DOHH2 (cell line): ENCODE measurements at regions not wholly inside any gene's neighbourhood (a gene's known extent, or its start where the extent isn't known, plus 50 kb on each side); places are given as distances from the start of the nearest gene placed in this dataset.

Experiments used
- H3F3A ChIP-seq: fragments of 200-600 bp; sonication (generic), shearing (Covaris generic); 2 replicates; pipeline ENCODE4 v1.6.0; 2016; ENCODE audit warnings: antibody characterized with exemption, mild to moderate bottlenecking; ENCODE audit not compliant: control insufficient read depth, insufficient read depth
- H3K27ac ChIP-seq: fragments of 200-600 bp; sonication (generic); 2 replicates; pipeline ENCODE4 v1.5.1; 2014; ENCODE audit warnings: low read depth, mild to moderate bottlenecking, low read length, moderate library complexity
- H3K27me3 ChIP-seq: fragments of 200-600 bp; sonication (generic); 2 replicates; pipeline ENCODE4 v1.6.1; 2014; ENCODE audit warnings: mild to moderate bottlenecking, low read length, mixed read lengths; ENCODE audit not compliant: control insufficient read depth
- H3K36me3 ChIP-seq: fragments of 200-600 bp; sonication (generic); 2 replicates; pipeline ENCODE4 v1.6.1; 2014; ENCODE audit warnings: mild to moderate bottlenecking, low read length, moderate library complexity, mixed read lengths; ENCODE audit not compliant: control insufficient read depth
- H3K4me1 ChIP-seq: fragments of 200-600 bp; sonication (generic); 2 replicates; pipeline ENCODE4 v1.6.1; 2014; ENCODE audit warnings: mild to moderate bottlenecking, low read length, mixed read lengths; ENCODE audit not compliant: control insufficient read depth
- H3K4me2 ChIP-seq: fragments of 200-600 bp; sonication (generic); 2 replicates; pipeline ENCODE4 v1.6.0; 2014; ENCODE audit warnings: mild to moderate bottlenecking, low read length, moderate library complexity
- H3K4me3 ChIP-seq: fragments of 200-600 bp; sonication (generic); 2 replicates; pipeline ENCODE4 v1.5.1; 2014; ENCODE audit warnings: mild to moderate bottlenecking, low read length, mixed read lengths
- H3K79me2 ChIP-seq: fragments of 200-600 bp; sonication (generic); 2 replicates; pipeline ENCODE4 v1.6.1; 2014; ENCODE audit warnings: mild to moderate bottlenecking, low read length, mixed read lengths; ENCODE audit not compliant: control insufficient read depth
- H3K9me2 ChIP-seq: fragments of 200-600 bp; sonication (generic); replicated peaks from 2 replicates; pipeline ENCODE4 v1.6.1; 2014; ENCODE audit warnings: mild to moderate bottlenecking, low read length, mixed read lengths; ENCODE audit not compliant: control insufficient read depth
- H3K9me3 ChIP-seq: fragments of 200-600 bp; sonication (generic); 2 replicates; pipeline ENCODE4 v1.6.1; 2014; ENCODE audit warnings: antibody characterized with exemption, low read length, mixed read lengths; ENCODE audit not compliant: control insufficient read depth, insufficient read depth
- H4K20me1 ChIP-seq: fragments of 200-600 bp; sonication (generic); 2 replicates; pipeline ENCODE4 v1.6.0; 2014; ENCODE audit warnings: low read depth, mild to moderate bottlenecking, antibody characterized with exemption, low read length, moderate library complexity; ENCODE audit not compliant: control insufficient read depth, insufficient read depth
- EZH2phosphoT487 ChIP-seq: fragments of 200-600 bp; sonication (generic); IDR thresholded peaks from 2 replicates; pipeline ENCODE4 v1.6.1; 2017; ENCODE audit warnings: borderline replicate concordance, mild to moderate bottlenecking, antibody characterized with exemption, low read length, moderate library complexity, mixed read lengths
- TF ChIP-seq, protein P1 (sequence below): fragments of 200-600 bp; sonication (generic); IDR thresholded peaks from one replicate; pipeline ENCODE4 v1.5.1; 2014; ENCODE audit warnings: antibody characterized with exemption, mild to moderate bottlenecking, low read depth, low read length; ENCODE audit not compliant: poor library complexity, severe bottlenecking

DNA sequence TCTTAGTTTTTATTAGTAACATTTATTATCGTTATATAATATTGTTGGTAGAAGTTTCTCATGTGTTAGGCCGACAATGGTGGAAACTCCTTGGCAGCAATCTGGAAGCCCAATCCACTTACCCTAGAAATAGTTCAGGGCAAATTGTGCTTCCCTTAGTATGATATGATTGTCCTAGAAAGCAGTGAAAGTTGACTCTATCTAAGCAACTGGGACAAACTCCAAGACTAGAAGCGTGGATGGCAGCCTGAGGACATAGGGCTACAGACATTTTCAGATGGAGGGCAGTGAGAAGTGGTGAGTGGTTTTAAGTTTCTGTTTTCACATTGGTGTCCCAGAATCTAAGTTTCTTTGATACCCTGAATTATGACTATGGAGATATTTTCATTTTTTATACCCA lies 63.3 kb upstream of the TRPC3 start:
- no peaks in the 10 kb centered on the region for H3K9me3 ChIP-seq
- H3K4me2 ChIP-seq, result no peak overlapping the region
- no peaks in the 10 kb centered on the region for H3F3A ChIP-seq
- H3K4me3 ChIP-seq, result no peak overlapping the region
- H3K79me2 ChIP-seq, result no peaks in the 10 kb centered on the region
- H3K4me1 ChIP-seq, result no peaks in the 10 kb centered on the region
- H3K9me2 ChIP-seq, result no peaks in the 10 kb centered on the region
- no peaks in the 10 kb centered on the region for H4K20me1 ChIP-seq
- no peak for TF ChIP-seq EZH2phosphoT487
- TF ChIP-seq, protein P1, sequence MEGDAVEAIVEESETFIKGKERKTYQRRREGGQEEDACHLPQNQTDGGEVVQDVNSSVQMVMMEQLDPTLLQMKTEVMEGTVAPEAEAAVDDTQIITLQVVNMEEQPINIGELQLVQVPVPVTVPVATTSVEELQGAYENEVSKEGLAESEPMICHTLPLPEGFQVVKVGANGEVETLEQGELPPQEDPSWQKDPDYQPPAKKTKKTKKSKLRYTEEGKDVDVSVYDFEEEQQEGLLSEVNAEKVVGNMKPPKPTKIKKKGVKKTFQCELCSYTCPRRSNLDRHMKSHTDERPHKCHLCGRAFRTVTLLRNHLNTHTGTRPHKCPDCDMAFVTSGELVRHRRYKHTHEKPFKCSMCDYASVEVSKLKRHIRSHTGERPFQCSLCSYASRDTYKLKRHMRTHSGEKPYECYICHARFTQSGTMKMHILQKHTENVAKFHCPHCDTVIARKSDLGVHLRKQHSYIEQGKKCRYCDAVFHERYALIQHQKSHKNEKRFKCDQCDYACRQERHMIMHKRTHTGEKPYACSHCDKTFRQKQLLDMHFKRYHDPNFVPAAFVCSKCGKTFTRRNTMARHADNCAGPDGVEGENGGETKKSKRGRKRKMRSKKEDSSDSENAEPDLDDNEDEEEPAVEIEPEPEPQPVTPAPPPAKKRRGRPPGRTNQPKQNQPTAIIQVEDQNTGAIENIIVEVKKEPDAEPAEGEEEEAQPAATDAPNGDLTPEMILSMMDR, result no peak
- no peak overlapping the region for H3K27ac ChIP-seq
- no peaks in the 10 kb centered on the region for H3K36me3 ChIP-seq
- no peaks in the 10 kb centered on the region for H3K27me3 ChIP-seq

DNA sequence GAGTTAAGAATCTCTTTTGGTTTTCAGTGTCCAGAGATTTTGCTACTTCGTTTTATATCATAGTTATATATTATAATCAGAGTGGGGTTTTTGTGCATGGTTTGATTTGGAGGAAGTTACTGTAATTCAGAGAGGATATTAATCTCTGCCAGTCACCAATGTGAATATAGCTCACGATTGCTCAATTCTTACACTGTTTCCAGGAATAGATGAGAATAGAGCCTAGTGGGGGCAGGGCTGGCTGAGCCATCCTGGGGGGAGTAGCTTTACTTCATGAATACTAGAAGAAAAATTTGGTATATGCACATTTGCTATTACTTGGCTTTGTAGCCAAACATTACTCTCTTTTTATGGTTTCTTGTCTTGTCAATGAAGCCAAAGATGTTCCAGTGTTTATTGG lies 60.9 kb upstream of the TRPC3 start:
- no peak overlapping the region for H3K4me3 ChIP-seq
- H3K27ac ChIP-seq, result no peak overlapping the region
- H3K4me2 ChIP-seq, result no peak overlapping the region
- H3K27me3 ChIP-seq, result no peaks in the 10 kb centered on the region
- H3K36me3 ChIP-seq, result no peaks in the 10 kb centered on the region
- no peaks in the 10 kb centered on the region for H4K20me1 ChIP-seq
- H3K9me3 ChIP-seq, result no peaks in the 10 kb centered on the region
- no peaks in the 10 kb centered on the region for H3F3A ChIP-seq
- H3K4me1 ChIP-seq, result no peaks in the 10 kb centered on the region
- H3K9me2 ChIP-seq, result no peaks in the 10 kb centered on the region
- TF ChIP-seq, protein P1, result no peak
- no peak for TF ChIP-seq EZH2phosphoT487
- H3K79me2 ChIP-seq, result no peaks in the 10 kb centered on the region

DNA sequence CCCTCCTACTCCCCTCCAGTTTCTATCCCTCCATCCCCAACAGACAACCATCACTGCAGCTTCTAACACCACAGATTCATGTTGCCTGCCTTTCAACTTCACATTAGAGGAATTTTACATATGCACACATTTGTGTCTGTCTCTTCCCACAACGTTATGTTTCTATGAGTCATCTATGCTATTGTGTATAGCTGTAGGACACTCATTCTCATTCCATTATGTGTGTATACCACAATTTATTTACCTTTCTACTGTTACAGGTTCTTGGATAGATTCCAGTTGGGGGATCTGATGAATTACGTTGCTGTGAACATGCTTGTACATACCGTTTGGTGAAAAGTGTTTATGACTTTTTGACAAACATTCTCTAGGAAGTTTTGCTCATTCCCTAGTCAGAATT lies 58.8 kb upstream of the TRPC3 start:
- H3K4me1 ChIP-seq, result no peaks in the 10 kb centered on the region
- TF ChIP-seq EZH2phosphoT487, result no peak
- TF ChIP-seq, protein P1, result no peak
- H3K9me2 ChIP-seq, result no peaks in the 10 kb centered on the region
- no peak overlapping the region for H3K4me3 ChIP-seq
- no peak overlapping the region for H3K27ac ChIP-seq
- H3K9me3 ChIP-seq, result no peaks in the 10 kb centered on the region
- H4K20me1 ChIP-seq, result no peaks in the 10 kb centered on the region
- H3K36me3 ChIP-seq, result no peaks in the 10 kb centered on the region
- H3K4me2 ChIP-seq, result no peak overlapping the region
- no peaks in the 10 kb centered on the region for H3F3A ChIP-seq
- no peaks in the 10 kb centered on the region for H3K27me3 ChIP-seq
- no peaks in the 10 kb centered on the region for H3K79me2 ChIP-seq

DNA sequence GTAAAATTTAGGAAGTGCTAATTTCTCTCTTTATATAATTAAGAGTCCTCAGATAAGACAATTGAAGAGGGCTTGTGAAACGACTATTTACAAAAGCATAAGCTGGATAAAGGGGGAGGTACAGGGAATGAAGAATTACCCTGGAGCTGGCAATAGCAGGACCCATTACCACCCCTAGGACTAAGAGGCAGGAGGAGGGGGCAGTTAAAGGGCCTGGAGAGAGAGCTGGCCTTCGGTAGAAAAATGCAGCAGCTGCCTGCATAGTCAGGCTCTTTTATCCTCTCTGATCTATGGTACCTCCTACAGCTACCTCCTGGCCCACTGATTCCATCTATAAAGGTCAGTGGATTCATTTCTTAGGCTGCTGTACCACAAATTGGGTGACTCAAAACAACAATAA lies 57.7 kb upstream of the TRPC3 start:
- Histone ChIP-seq H3K36me3 (no peaks in the 10 kb centered on the region), H3K27me3 (no peaks in the 10 kb centered on the region), H3K9me3 (no peaks in the 10 kb centered on the region), H3F3A (no peaks in the 10 kb centered on the region), H3K4me3 (no peak overlapping the region), H3K79me2 (no peaks in the 10 kb centered on the region), H3K4me1 (no peaks in the 10 kb centered on the region), H4K20me1 (no peaks in the 10 kb centered on the region), H3K27ac (no peak overlapping the region), H3K9me2 (no peaks in the 10 kb centered on the region), H3K4me2 (no peak overlapping the region)
- no peak for TF ChIP-seq EZH2phosphoT487
- TF ChIP-seq, protein P1, result no peak
